WTC11 (cell line): ENCODE measurements at regions not wholly inside any gene's neighbourhood (a gene's known extent, or its start where the extent isn't known, plus 50 kb on each side); places are given as distances from the start of the nearest gene placed in this dataset.

Source experiments
- ATAC-seq: fragments of 200-7000 bp; cut with Tn5 transposase; 2 replicates; pipeline ENCODE4 v1.10.0; 2021; ENCODE audit warnings: mild to moderate bottlenecking, moderate library complexity
- CTCF ChIA-PET: fragments of 300-600 bp; sonication (Branson Sonifier 250); formaldehyde crosslinking; loops from one replicate; lab custom pipeline; 2021; ENCODE audit warnings: antibody characterized with exemption; lab: Charles Lee
- POLR2A ChIA-PET: fragments of 350-600 bp; sonication (Branson Sonifier 250); formaldehyde crosslinking; loops from one replicate; lab custom pipeline; 2021; ENCODE audit warnings: antibody characterized with exemption; lab: Charles Lee
- DNase-seq: peaks from one replicate; pipeline ENCODE4 v3.0.0; 2021; ENCODE audit warnings: low spot score
- H3K27ac Mint-ChIP-seq: 2 replicates; pipeline ENCODE4 v1.8.0; 2021; ENCODE audit warnings: mixed read lengths
- H3K27me3 Mint-ChIP-seq: 2 replicates; pipeline ENCODE4 v1.8.0; 2021; ENCODE audit warnings: low read depth, mild to moderate bottlenecking, moderate library complexity, mixed read lengths
- H3K36me3 Mint-ChIP-seq: 2 replicates; pipeline ENCODE4 v1.8.0; 2021; ENCODE audit warnings: mixed read lengths
- H3K4me1 Mint-ChIP-seq: 2 replicates; pipeline ENCODE4 v1.8.0; 2022; ENCODE audit warnings: mixed read lengths
- H3K4me3 Mint-ChIP-seq: 2 replicates; pipeline ENCODE4 v1.8.0; 2021; ENCODE audit warnings: mild to moderate bottlenecking, moderate library complexity, mixed read lengths
- H3K9me3 Mint-ChIP-seq: 2 replicates; pipeline ENCODE4 v1.8.0; 2021; ENCODE audit warnings: mixed read lengths
- ARID4B ChIP-seq: sonication (generic); formaldehyde crosslinking; IDR thresholded peaks from 2 replicates; pipeline ENCODE4 v1.8.0; 2023; ENCODE audit warnings: missing genetic modification reagents, mild to moderate bottlenecking, borderline replicate concordance
- CBFB ChIP-seq: sonication (generic); formaldehyde crosslinking; IDR thresholded peaks from 2 replicates; pipeline ENCODE4 v1.8.1; 2022; ENCODE audit warnings: mild to moderate bottlenecking, low read depth, missing genetic modification reagents
- CDX4 ChIP-seq: fragments of 250-450 bp; sonication (Bioruptor Pico); IDR thresholded peaks from 2 replicates; pipeline ENCODE4 v1.9.0; 2021; ENCODE audit warnings: moderate library complexity, mild to moderate bottlenecking, inconsistent platforms, borderline replicate concordance
- CREB1 ChIP-seq: sonication (generic); formaldehyde crosslinking; IDR thresholded peaks from 2 replicates; pipeline ENCODE4 v1.8.0; 2023; ENCODE audit warnings: mild to moderate bottlenecking, missing genetic modification reagents
- E2F1 ChIP-seq: sonication (generic); formaldehyde crosslinking; IDR thresholded peaks from 2 replicates; pipeline ENCODE4 v1.8.0; 2022; ENCODE audit warnings: mild to moderate bottlenecking, missing genetic modification reagents
- JUN ChIP-seq: sonication (generic); formaldehyde crosslinking; IDR thresholded peaks from 2 replicates; pipeline ENCODE4 v1.8.0; 2023; ENCODE audit warnings: mild to moderate bottlenecking, missing genetic modification reagents
- KAT7 ChIP-seq: sonication (generic); formaldehyde crosslinking; IDR thresholded peaks from 2 replicates; pipeline ENCODE4 v1.8.1; 2023; ENCODE audit warnings: missing genetic modification reagents, mild to moderate bottlenecking, borderline replicate concordance
- MAX ChIP-seq: sonication (generic); formaldehyde crosslinking; IDR thresholded peaks from 2 replicates; pipeline ENCODE4 v1.8.0; 2022; ENCODE audit warnings: mild to moderate bottlenecking, missing genetic modification reagents
- NR2C2 ChIP-seq: sonication (generic); formaldehyde crosslinking; IDR thresholded peaks from 2 replicates; pipeline ENCODE4 v1.8.0; 2022; ENCODE audit warnings: mild to moderate bottlenecking, missing genetic modification reagents
- OVOL2 ChIP-seq: fragments of 250-450 bp; sonication (Bioruptor Pico); IDR thresholded peaks from 2 replicates; pipeline ENCODE4 v1.9.0; 2021; ENCODE audit warnings: mild to moderate bottlenecking, borderline replicate concordance
- SP1 ChIP-seq: sonication (generic); formaldehyde crosslinking; conservative IDR thresholded peaks from 2 replicates; pipeline ENCODE4 v1.8.1; 2022; ENCODE audit warnings: missing genetic modification reagents
- TP53 ChIP-seq: sonication (generic); formaldehyde crosslinking; IDR thresholded peaks from 2 replicates; pipeline ENCODE4 v1.8.1; 2023; ENCODE audit warnings: mild to moderate bottlenecking, missing genetic modification reagents
- USF1 ChIP-seq: sonication (generic); formaldehyde crosslinking; IDR thresholded peaks from 2 replicates; pipeline ENCODE4 v1.8.0; 2022; ENCODE audit warnings: mild to moderate bottlenecking, missing genetic modification reagents
- ZBTB43 ChIP-seq: sonication (generic); formaldehyde crosslinking; IDR thresholded peaks from 2 replicates; pipeline ENCODE4 v1.8.1; 2023; ENCODE audit warnings: mild to moderate bottlenecking, missing genetic modification reagents
- ZMAT4 ChIP-seq: fragments of 250-450 bp; sonication (Bioruptor Pico); IDR thresholded peaks from 2 replicates; pipeline ENCODE4 v1.9.0; 2021; ENCODE audit warnings: mild to moderate bottlenecking
- ZNF232 ChIP-seq: sonication (generic); formaldehyde crosslinking; IDR thresholded peaks from 2 replicates; pipeline ENCODE4 v1.8.0; 2022; ENCODE audit warnings: mild to moderate bottlenecking, missing genetic modification reagents

- TF ChIP-seq ARID4B (no peak), TP53 (CRISPR knock-in tag) (no peak)
Observed at GRCh38 chr7:25583621-25584020, 355.3 kb upstream of the NPVF start (continued).

GRCh38 chr7:25584112-25584938, 356.0 kb upstream of the NPVF start:
- ChIA-PET POLR2A (no interaction called here), CTCF (interaction anchor here (1.1 to 2.8 kb wide), 2 partner anchors 15 to 267 kb away, joined by 4 to 11 read pairs; no protein-coding TSS in a partner anchor)
- Mint-ChIP-seq H3K27ac (no peak overlapping the region), H3K27me3 (peaks cover 14% of the 10 kb centered on the region), H3K4me3 (no peak overlapping the region), H3K9me3 (no peaks in the 10 kb centered on the region), H3K36me3 (no peaks in the 10 kb centered on the region), H3K4me1 (peaks cover 10% of the 10 kb centered on the region)
- no peak for TF ChIP-seq KAT7 (CRISPR knock-in tag)
- TF ChIP-seq ZBTB43 = no peak
- no peak for TF ChIP-seq CBFB (CRISPR knock-in tag)
- no peak for TF ChIP-seq SP1 (CRISPR knock-in tag)
- no peak for TF ChIP-seq E2F1 (CRISPR knock-in tag)
- TF ChIP-seq ZMAT4 (CRISPR knock-in tag) = no peak
- no peak for TF ChIP-seq ZNF232 (CRISPR knock-in tag)
- no peak for TF ChIP-seq JUN (CRISPR knock-in tag)
- TF ChIP-seq USF1 (CRISPR knock-in tag) = no peak
- no peak for TF ChIP-seq CDX4 (CRISPR knock-in tag)
- no peak for TF ChIP-seq NR2C2 (CRISPR knock-in tag)
- no peak for TF ChIP-seq CREB1 (CRISPR knock-in tag)
- TF ChIP-seq MAX = no peak
- TF ChIP-seq OVOL2 (CRISPR knock-in tag) = no peak
- ATAC-seq (no peak), DNase-seq (no peak)
